Ovary (tissue), 7 donors: ENCODE measurements at regions not wholly inside any gene's neighbourhood (a gene's known extent, or its start where the extent isn't known, plus 50 kb on each side); places are given as distances from the start of the nearest gene placed in this dataset.

Experiments used
- DNase-seq, 5 donors: peaks; one replicate each; pipeline ENCODE4 v3.0.0-alpha.2; 2019 to 2020
- H3K27ac ChIP-seq, 2 donors: fragments of 200-600 bp; one replicate each; pipeline versions ENCODE4 v1.5.1 to v1.8.0; 2019 to 2022
- H3K27me3 ChIP-seq: fragments of 200-600 bp; one replicate; pipeline ENCODE4 v1.8.0; 2022
- H3K36me3 ChIP-seq: fragments of 200-600 bp; sonication (generic); one replicate; pipeline ENCODE4 v1.5.1; 2019
- H3K4me1 ChIP-seq: one replicate; pipeline ENCODE4 v1.8.1; 2013; ENCODE audit warnings: mild to moderate bottlenecking, moderate library complexity; ENCODE audit not compliant: insufficient read depth
- H3K4me3 ChIP-seq: fragments of 200-600 bp; sonication (generic); one replicate; pipeline ENCODE4 v1.5.1; 2017
- H3K9me3 ChIP-seq, 2 donors: fragments of 200-600 bp in 1 of 2; sonication (generic) in 1 of 2; one replicate each; pipeline versions ENCODE4 v1.5.1 to v1.8.1; 2013 to 2019; ENCODE audit warnings: mild to moderate bottlenecking in 1 of 2, moderate library complexity in 1 of 2
- CTCF ChIP-seq, 3 donors: fragments of 450-650 bp in 2 of 3; fragments of 200-600 bp in 1 of 3; IDR thresholded peaks; one replicate each; pipeline versions ENCODE4 v1.5.1 to v1.8.0; 2016 to 2022; ENCODE audit warnings: antibody characterized with exemption in 3 of 3, mild to moderate bottlenecking in 1 of 3
- EP300 ChIP-seq: sonication (generic); formaldehyde crosslinking; IDR thresholded peaks from one replicate; pipeline ENCODE4 v1.6.1; 2017; ENCODE audit warnings: antibody characterized with exemption
- POLR2A ChIP-seq: fragments of 450-650 bp; IDR thresholded peaks from one replicate; pipeline ENCODE4 v1.6.1; 2017; ENCODE audit warnings: antibody characterized with exemption, mild to moderate bottlenecking, moderate library complexity
- WGBS, 3 donors: extraction: QIAGEN DNeasy Blood & Tissue Kit in 1 of 3; methylation state at CpG; one replicate each; pipeline versions ENCODE4 v1.1.5 to v1.1.7; 2013 to 2017; 5-methylcytosine and 5-hydroxymethylcytosine counted together
- intact Hi-C, 4 donors: fragments of 100-400 bp; cut with DNase I; formaldehyde crosslinking; loops; one replicate each; pipeline versions ENCODE4 v1.11.0 to v1.15.1; 2022 to 2023
- donor health status: DM: no; HTN: no; CAD: no; lungs with moderate emphysema.
- donor health status: DM: no; HTN: no; CAD: no.
- donor health status: Bipolar disorder and iron deficiency.
- donor health status: DM: no; HTN: no; CAD: no.
- donor health status: DM: yes; HTN: yes; CAD: no.

DNA sequence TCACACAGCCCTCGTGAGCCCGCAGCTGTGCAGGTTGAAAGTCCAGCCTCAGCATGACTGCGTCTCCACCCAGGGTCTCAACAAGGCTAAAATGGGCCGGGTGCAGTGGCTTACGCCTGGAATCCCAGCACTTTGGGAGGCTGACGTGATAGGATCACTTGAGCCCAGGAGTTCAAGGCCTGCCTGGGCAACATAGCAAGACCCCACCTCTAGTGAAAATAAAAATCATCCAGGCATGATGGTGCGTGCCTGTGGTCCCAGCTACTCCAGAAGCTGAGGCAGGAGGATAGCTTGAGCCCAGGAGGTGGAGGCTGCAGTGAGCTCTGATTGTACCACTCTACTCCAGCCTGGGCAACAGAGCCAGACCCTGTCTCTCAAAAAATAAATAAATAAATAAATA is 100.8 kb upstream of the PRR5 start:
- TF ChIP-seq POLR2A = no peak
- no peak for TF ChIP-seq CTCF (IDR thresholded peaks at IDR 0.05)
- TF ChIP-seq EP300 = no peak
- WGBS, 3 donors = 53 to 65% (median 61%) methylated on average over 7 of the region's 7 CpGs
- intact Hi-C loops = no loop called here

DNA sequence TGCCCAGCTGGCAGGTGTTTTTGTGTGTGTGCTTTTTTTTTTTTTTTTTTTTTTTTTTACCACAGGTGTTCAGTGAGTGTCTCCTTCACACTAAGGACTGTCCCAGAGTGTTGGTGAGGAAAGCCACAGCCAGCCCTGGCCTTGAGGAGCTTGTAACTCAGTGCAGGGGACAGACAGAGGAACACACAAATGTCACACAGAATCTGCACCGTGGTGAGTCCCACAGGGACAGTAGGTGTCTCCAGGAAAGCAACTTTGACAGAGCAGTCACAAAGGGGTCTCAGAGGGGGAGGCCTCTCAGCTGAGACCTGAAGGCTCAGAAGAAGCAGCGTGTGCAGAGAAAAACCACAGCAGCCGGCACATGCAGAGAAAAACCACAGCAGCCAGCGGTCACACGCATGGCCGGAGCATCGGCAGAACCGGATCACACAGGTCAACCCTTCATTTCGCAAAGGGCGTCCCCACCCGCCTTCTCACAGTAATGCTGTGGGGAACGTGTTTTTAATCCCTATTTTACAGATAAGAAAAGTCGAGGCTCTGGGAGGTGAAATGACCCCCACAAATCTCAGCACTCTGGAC is 101.7 kb upstream of the PRR5 start:
- Histone ChIP-seq H3K36me3 (no peaks in the 10 kb centered on the region), H3K9me3 (no peaks in the 10 kb centered on the region), H3K27ac (no peak overlapping the region), H3K27me3 (no peaks in the 10 kb centered on the region), H3K4me3 (no peak overlapping the region), H3K4me1 (no peaks in the 10 kb centered on the region)
- intact Hi-C loops = no loop called here
- 81 to 88% (median 83%) methylated on average over 13 of the region's 13 CpGs for WGBS, 3 donors
- DNase-seq = no peak
- TF ChIP-seq CTCF (IDR thresholded peaks at IDR 0.05) = no peak
- TF ChIP-seq EP300 = no peak
- TF ChIP-seq POLR2A = no peak

More for the DNA sequence above, 100.8 kb upstream of the PRR5 start:
- no peak for DNase-seq
- H3K27ac ChIP-seq = no peak overlapping the region
- H3K4me1 ChIP-seq = no peaks in the 10 kb centered on the region
- H3K27me3 ChIP-seq = no peaks in the 10 kb centered on the region
- H3K9me3 ChIP-seq = no peaks in the 10 kb centered on the region
- H3K36me3 ChIP-seq = no peaks in the 10 kb centered on the region
- H3K4me3 ChIP-seq = no peak overlapping the region

DNA sequence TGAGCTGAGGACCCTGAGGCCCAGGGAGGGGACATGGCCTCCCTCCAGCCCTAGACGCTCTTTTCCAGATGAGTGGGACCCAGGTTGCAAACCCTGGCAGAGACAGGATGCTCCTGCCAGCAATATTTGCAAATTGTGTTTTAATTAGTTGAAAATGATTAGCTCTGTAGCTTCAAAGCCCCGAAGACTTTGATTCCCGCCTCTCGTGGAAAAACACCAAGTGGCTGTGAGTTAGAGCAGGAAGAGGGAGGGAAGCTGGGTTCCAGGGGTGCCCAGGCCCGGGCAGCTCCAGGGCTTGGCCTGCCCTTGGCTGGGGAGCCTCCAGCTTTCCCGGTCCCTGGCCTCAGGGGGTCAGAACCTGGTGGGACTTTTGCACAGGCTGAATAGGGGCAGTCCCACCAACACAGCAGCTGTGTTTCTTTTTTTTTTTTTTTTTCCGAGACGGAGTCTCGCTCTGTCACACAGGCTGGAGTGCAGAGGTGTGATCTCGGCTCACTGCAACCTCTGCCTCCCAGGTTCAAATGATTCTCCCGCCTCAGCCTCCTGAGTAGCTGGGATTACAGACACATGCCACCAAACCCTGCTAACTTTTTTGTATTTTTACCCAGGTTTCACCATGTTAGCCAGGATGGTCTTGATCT is 101.6 kb upstream of the RTL6 start:
- H3K27ac ChIP-seq = no peak overlapping the region
- DNase-seq = no peak
- no peak for TF ChIP-seq CTCF (IDR thresholded peaks at IDR 0.05)
- no peak for TF ChIP-seq EP300
- no peak for TF ChIP-seq POLR2A
- H3K4me3 ChIP-seq = no peak overlapping the region
- H3K36me3 ChIP-seq = no peaks in the 10 kb centered on the region
- WGBS, 3 donors = 75 to 78% (median 76%) methylated on average over 11 of the region's 11 CpGs
- intact Hi-C loops = no loop called here
- H3K4me1 ChIP-seq = no peaks in the 10 kb centered on the region
- H3K27me3 ChIP-seq = no peaks in the 10 kb centered on the region
- no peaks in the 10 kb centered on the region for H3K9me3 ChIP-seq

DNA sequence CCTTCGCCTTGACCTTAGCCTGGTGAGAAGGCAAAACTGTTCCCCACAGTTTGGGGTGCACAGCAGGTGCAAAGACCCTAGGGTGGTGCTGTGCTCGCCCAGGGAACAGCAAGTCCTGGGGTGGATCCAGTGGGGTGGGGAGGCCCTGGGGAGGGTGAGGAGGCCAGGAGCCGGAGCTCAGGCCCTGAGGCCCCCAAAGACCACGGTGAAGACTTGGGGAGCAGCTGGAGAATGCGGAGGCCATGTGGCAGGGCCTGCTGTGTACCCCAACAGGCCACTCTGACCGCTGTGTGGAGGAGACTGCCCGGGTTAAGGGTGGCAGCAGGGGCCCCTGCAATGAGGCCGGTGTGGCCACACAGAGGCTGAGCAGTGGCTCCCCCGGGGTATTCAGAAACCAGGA is 101.1 kb upstream of the RTL6 start:
- no peaks in the 10 kb centered on the region for H3K4me1 ChIP-seq
- 87 to 92% (median 88%) methylated on average over 9 of the region's 9 CpGs for WGBS, 3 donors
- no peaks in the 10 kb centered on the region for H3K27me3 ChIP-seq
- no peaks in the 10 kb centered on the region for H3K36me3 ChIP-seq
- intact Hi-C loops = no loop called here
- DNase-seq = no peak
- TF ChIP-seq POLR2A = no peak
- no peak for TF ChIP-seq CTCF (IDR thresholded peaks at IDR 0.05)
- no peak for TF ChIP-seq EP300
- no peak overlapping the region for H3K4me3 ChIP-seq
- no peaks in the 10 kb centered on the region for H3K9me3 ChIP-seq
- no peak overlapping the region for H3K27ac ChIP-seq
